HFFc6 (cell line): ENCODE measurements at regions not wholly inside any gene's neighbourhood (a gene's known extent, or its start where the extent isn't known, plus 50 kb on each side); places are given as distances from the start of the nearest gene placed in this dataset.
A peak's percentile ranks its signal among the peaks of the same experiment; 100 is the strongest.

Experiments used
- DNase-seq: peaks from one replicate; pipeline ENCODE4 v3.0.0-alpha.2; 2018
- H3K27ac Mint-ChIP-seq: 2 replicates; pipeline ENCODE4 v1.8.0; 2020; ENCODE audit warnings: mild to moderate bottlenecking, mixed read lengths
- H3K27me3 Mint-ChIP-seq: 2 replicates; pipeline ENCODE4 v1.8.0; 2021; ENCODE audit warnings: mild to moderate bottlenecking, moderate library complexity, mixed read lengths; ENCODE audit not compliant: insufficient read depth
- H3K36me3 Mint-ChIP-seq: 2 replicates; pipeline ENCODE4 v1.8.0; 2021; ENCODE audit warnings: low read depth, mixed read lengths
- H3K4me1 Mint-ChIP-seq: 2 replicates; pipeline ENCODE4 v1.8.0; 2020; ENCODE audit warnings: low read depth, mixed read lengths
- H3K4me3 Mint-ChIP-seq: 2 replicates; pipeline ENCODE4 v1.8.0; 2020; ENCODE audit warnings: mild to moderate bottlenecking, moderate library complexity, mixed read lengths
- H3K9me3 Mint-ChIP-seq: 2 replicates; pipeline ENCODE4 v1.8.0; 2020; ENCODE audit warnings: mild to moderate bottlenecking, mixed read lengths
- CTCF ChIP-seq: fragments of 200-600 bp; sonication (generic); IDR thresholded peaks from 2 replicates; pipeline ENCODE4 v1.5.0; 2021; ENCODE audit warnings: antibody characterized with exemption, mild to moderate bottlenecking

GRCh38 chr6:105474234-105474633, 71.4 kb upstream of the PREP start:
- DNase-seq = no peak
- H3K9me3 Mint-ChIP-seq = peaks cover 11% of the 10 kb centered on the region
- no peak overlapping the region for H3K4me3 Mint-ChIP-seq
- TF ChIP-seq CTCF = no peak
- H3K36me3 Mint-ChIP-seq = peaks cover 15% of the 10 kb centered on the region
- no peaks in the 10 kb centered on the region for H3K27me3 Mint-ChIP-seq
- H3K27ac Mint-ChIP-seq = no peak overlapping the region
- no peaks in the 10 kb centered on the region for H3K4me1 Mint-ChIP-seq

- Mint-ChIP-seq H3K4me3 (no peak overlapping the region), H3K27ac (no peak overlapping the region), H3K27me3 (no peaks in the 10 kb centered on the region; the same call in 1 of the 2 replicates), H3K36me3 (peaks cover 14% of the 10 kb centered on the region), H3K9me3 (peaks cover 12% of the 10 kb centered on the region), H3K4me1 (no peaks in the 10 kb centered on the region)
- no peak for TF ChIP-seq CTCF
- DNase-seq = no peak
Measured at GRCh38 chr6:105469946-105470345, 67.1 kb upstream of the PREP start.

GRCh38 chr6:105468850-105469249, 66.0 kb upstream of the PREP start:
- Mint-ChIP-seq H3K4me3 (no peak overlapping the region), H3K27ac (no peak overlapping the region), H3K27me3 (no peaks in the 10 kb centered on the region; the same call in 1 of the 2 replicates), H3K36me3 (peaks cover 18% of the 10 kb centered on the region), H3K9me3 (peaks cover 15% of the 10 kb centered on the region), H3K4me1 (no peaks in the 10 kb centered on the region)
- TF ChIP-seq CTCF = no peak
- no peak for DNase-seq

GRCh38 chr6:105460860-105461259, 58.0 kb upstream of the PREP start:
- H3K4me3 Mint-ChIP-seq = no peak overlapping the region
- H3K27me3 Mint-ChIP-seq = no peaks in the 10 kb centered on the region; the same call in 1 of the 2 replicates
- TF ChIP-seq CTCF = no peak
- no peak for DNase-seq
- H3K27ac Mint-ChIP-seq = no peak overlapping the region
- H3K36me3 Mint-ChIP-seq = peaks cover 16% of the 10 kb centered on the region
- H3K4me1 Mint-ChIP-seq = peaks cover 28% of the 10 kb centered on the region
- H3K9me3 Mint-ChIP-seq = peaks cover 10% of the 10 kb centered on the region

- peak overlapping the region; percentile 16; the same call in 1 of the 2 replicates for H3K27ac Mint-ChIP-seq
- peak overlapping the region; percentile 14; the same call in 1 of the 2 replicates for H3K4me3 Mint-ChIP-seq
- no peaks in the 10 kb centered on the region; the same call in 1 of the 2 replicates for H3K27me3 Mint-ChIP-seq
Measured at GRCh38 chr6:105459864-105460263, 57.0 kb upstream of the PREP start.

More at GRCh38 chr6:105459864-105460263, 57.0 kb upstream of the PREP start:
- TF ChIP-seq CTCF = no peak
- Mint-ChIP-seq H3K9me3 (peaks cover 3% of the 10 kb centered on the region), H3K4me1 (peaks cover 28% of the 10 kb centered on the region), H3K36me3 (peaks cover 9% of the 10 kb centered on the region)
- peak; percentile 61 for DNase-seq
